Peyer's patch (tissue), 4 donors: ENCODE measurements at regions not wholly inside any gene's neighbourhood (a gene's known extent, or its start where the extent isn't known, plus 50 kb on each side); places are given as distances from the start of the nearest gene placed in this dataset.

Experiments used
- CTCF ChIP-seq, 6 experiments: fragments of 450-650 bp in 4 of 6; fragments of 200-600 bp in 2 of 6; sonication (generic) in 1 of 6; IDR thresholded peaks; one replicate each; pipeline ENCODE4 v1.5.1; 2017 to 2019; ENCODE audit warnings: antibody characterized with exemption in 6 of 6, mild to moderate bottlenecking in 3 of 6, moderate library complexity in 1 of 6
- POLR2A ChIP-seq, 2 donors: fragments of 450-650 bp; IDR thresholded peaks; one replicate each; pipeline ENCODE4 v1.5.1; 2017; ENCODE audit warnings: antibody characterized with exemption in 2 of 2, mild to moderate bottlenecking in 2 of 2, moderate library complexity in 2 of 2

- no peak for TF ChIP-seq CTCF (IDR thresholded peaks at IDR 0.05)
- TF ChIP-seq POLR2A (IDR thresholded peaks at IDR 0.05) = no peak
Observed at GRCh38 chr2:221975151-221975550, 323.6 kb downstream of the PAX3 start.
